BE2C (cell line): ENCODE measurements at regions not wholly inside any gene's neighbourhood (a gene's known extent, or its start where the extent isn't known, plus 50 kb on each side); places are given as distances from the start of the nearest gene placed in this dataset.
A peak's percentile ranks its signal among the peaks of the same experiment; 100 is the strongest.

ENCODE experiments used
- DNase-seq: peaks from one replicate; pipeline ENCODE4 v3.0.0-alpha.2; 2020
- H3K27me3 ChIP-seq: fragments of 250-450 bp; sonication (Bioruptor Pico); 2 replicates; pipeline ENCODE4 v1.5.1; 2020; ENCODE audit warnings: mild to moderate bottlenecking
- H3K36me3 ChIP-seq: fragments of 250-450 bp; sonication (Bioruptor Pico); 2 replicates; pipeline ENCODE4 v1.5.1; 2020; ENCODE audit warnings: mild to moderate bottlenecking
- H3K4me1 ChIP-seq: fragments of 250-450 bp; sonication (Bioruptor Pico); 2 replicates; pipeline ENCODE4 v1.5.1; 2020
- H3K4me3 ChIP-seq: 2 replicates; pipeline ENCODE4 v1.5.1; 2011; ENCODE audit warnings: low read depth, low read length
- H3K9me3 ChIP-seq: fragments of 250-450 bp; sonication (Bioruptor Pico); 2 replicates; pipeline ENCODE4 v1.5.1; 2020
- CTCF ChIP-seq: IDR thresholded peaks from 2 replicates; pipeline ENCODE4 v1.5.1; 2012; ENCODE audit warnings: mild to moderate bottlenecking, low read depth, low read length

GRCh38 chr7:142327628-142328405, 70.0 kb upstream of the PRSS58 start:
- Histone ChIP-seq H3K36me3 (no peaks in the 10 kb centered on the region), H3K4me1 (no peaks in the 10 kb centered on the region), H3K27me3 (no peaks in the 10 kb centered on the region), H3K4me3 (no peak overlapping the region), H3K9me3 (no peaks in the 10 kb centered on the region)
- no peak for DNase-seq
- TF ChIP-seq CTCF: no peak

GRCh38 chr7:142323706-142324105, 65.8 kb upstream of the PRSS58 start:
- no peaks in the 10 kb centered on the region for H3K9me3 ChIP-seq
- H3K27me3 ChIP-seq: no peaks in the 10 kb centered on the region
- peak; percentile 32 for TF ChIP-seq CTCF
- peak; percentile 33 for DNase-seq
- H3K36me3 ChIP-seq: no peaks in the 10 kb centered on the region
- H3K4me1 ChIP-seq: no peaks in the 10 kb centered on the region
- no peak overlapping the region for H3K4me3 ChIP-seq

- Histone ChIP-seq H3K36me3 (no peaks in the 10 kb centered on the region), H3K4me3 (no peak overlapping the region), H3K9me3 (no peaks in the 10 kb centered on the region), H3K4me1 (no peaks in the 10 kb centered on the region), H3K27me3 (no peaks in the 10 kb centered on the region)
- no peak for DNase-seq
- no peak for TF ChIP-seq CTCF
These were observed 63.5 kb upstream of the PRSS58 start for GRCh38 chr7:142321391-142321790.

GRCh38 chr7:142320883-142321282, 63.0 kb upstream of the PRSS58 start:
- Histone ChIP-seq H3K9me3 (no peaks in the 10 kb centered on the region), H3K4me1 (no peaks in the 10 kb centered on the region), H3K4me3 (no peak overlapping the region), H3K27me3 (no peaks in the 10 kb centered on the region), H3K36me3 (no peaks in the 10 kb centered on the region)
- DNase-seq: no peak
- TF ChIP-seq CTCF: no peak

GRCh38 chr7:142319970-142320369, 62.1 kb upstream of the PRSS58 start:
- Histone ChIP-seq H3K9me3 (no peaks in the 10 kb centered on the region), H3K4me3 (no peak overlapping the region)
- DNase-seq: no peak

More at GRCh38 chr7:142319970-142320369, 62.1 kb upstream of the PRSS58 start:
- Histone ChIP-seq H3K4me1 (no peaks in the 10 kb centered on the region), H3K36me3 (no peaks in the 10 kb centered on the region), H3K27me3 (no peaks in the 10 kb centered on the region)
- TF ChIP-seq CTCF: peak; percentile 25
